SK-N-SH treated with all-trans-retinoic acid at 6 μM for 48 hours (cell line): ENCODE measurements at regions not wholly inside any gene's neighbourhood (a gene's known extent, or its start where the extent isn't known, plus 50 kb on each side); places are given as distances from the start of the nearest gene placed in this dataset.

ENCODE experiments used
- ARNTL ChIP-seq: fragments of 450-650 bp; formaldehyde crosslinking; IDR thresholded peaks from 2 replicates; pipeline ENCODE4 v1.5.0; 2020; ENCODE audit warnings: low read depth, mild to moderate bottlenecking, moderate library complexity, borderline replicate concordance
- BACH2 ChIP-seq: fragments of 250-450 bp; sonication (Bioruptor Pico); IDR thresholded peaks from 2 replicates; pipeline ENCODE4 v1.9.0; 2021; ENCODE audit warnings: mild to moderate bottlenecking, borderline replicate concordance
- RARB ChIP-seq: fragments of 250-450 bp; sonication (Bioruptor Pico); IDR thresholded peaks from 2 replicates; pipeline ENCODE4 v1.8.0; 2021; ENCODE audit warnings: mild to moderate bottlenecking, moderate library complexity
- ZC3H10 ChIP-seq: fragments of 250-450 bp; sonication (Bioruptor Pico); IDR thresholded peaks from 2 replicates; pipeline ENCODE4 v1.5.1; 2021; ENCODE audit warnings: mild to moderate bottlenecking, moderate library complexity

DNA sequence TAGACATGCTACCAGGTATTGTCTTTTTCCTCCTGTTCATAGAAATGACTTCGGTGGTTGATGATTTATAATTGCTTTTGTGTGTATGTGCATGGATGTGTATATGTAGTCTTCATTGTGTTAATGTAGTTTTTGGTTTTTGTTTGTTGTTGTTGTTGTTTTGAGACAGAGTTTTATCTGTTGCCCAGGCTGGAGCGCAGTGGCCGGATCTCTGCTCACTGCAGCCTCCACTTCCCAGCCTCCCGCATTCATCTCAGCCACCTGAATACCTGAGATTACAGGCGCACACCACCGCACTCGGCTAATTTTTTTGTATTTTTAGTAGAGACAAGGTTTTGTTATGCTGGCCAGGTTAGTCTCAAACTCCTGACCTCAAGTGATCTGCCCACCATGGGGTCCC lies 75.2 kb downstream of the HFE start:
- TF ChIP-seq BACH2 (CRISPR knock-in tag) (no peak), ZC3H10 (CRISPR knock-in tag) (no peak), RARB (no peak), ARNTL (CRISPR knock-in tag) (no peak)
